HG03097 (cell line): ENCODE measurements at regions not wholly inside any gene's neighbourhood (a gene's known extent, or its start where the extent isn't known, plus 50 kb on each side); places are given as distances from the start of the nearest gene placed in this dataset.
A peak's percentile ranks its signal among the peaks of the same experiment; 100 is the strongest.

Experiments used
- ATAC-seq: cut with Tn5 transposase; IDR thresholded peaks from one replicate; pipeline ENCODE4 v1.9.1; 2021; ENCODE audit not compliant: unreplicated experiment, low FRiP score

DNA sequence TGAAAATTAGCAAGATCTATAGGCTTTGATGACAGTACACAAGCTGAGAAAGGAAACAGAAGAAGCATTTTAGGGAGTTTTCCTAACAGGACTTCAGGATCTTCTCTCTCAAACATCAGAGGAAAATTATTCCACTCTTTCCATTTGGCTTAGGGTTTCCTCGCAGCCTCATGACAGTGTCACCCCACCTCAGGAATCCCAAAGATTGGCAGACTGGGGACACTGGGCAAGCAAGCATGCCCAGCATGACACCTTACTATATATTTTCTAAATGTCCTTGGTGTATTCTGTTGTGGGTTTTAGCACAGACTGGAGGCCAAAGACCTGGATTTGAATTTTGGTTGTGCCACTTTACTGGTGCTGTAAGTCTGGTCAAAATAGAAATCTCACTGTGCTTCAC lies 482.4 kb upstream of the SOX5 start:
- no peak for ATAC-seq

DNA sequence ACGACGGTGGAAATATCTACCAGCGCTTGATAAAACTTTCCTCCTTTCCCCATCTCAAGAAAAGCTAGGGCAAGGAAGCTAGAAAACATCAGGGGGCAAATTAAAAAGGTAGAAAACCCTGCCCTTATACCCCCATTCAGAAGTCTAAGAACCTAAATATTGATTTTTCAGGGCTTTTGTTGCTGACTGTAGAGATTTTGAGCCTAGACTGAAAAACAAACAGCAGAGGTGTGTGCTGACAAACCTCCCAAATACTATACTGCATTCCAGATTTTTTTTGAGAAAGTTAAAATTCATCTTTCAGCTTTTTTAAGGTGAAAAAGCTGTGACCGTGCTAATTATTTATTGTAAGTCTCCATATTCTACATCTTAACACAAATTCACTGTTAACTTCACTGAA lies 478.3 kb upstream of the SOX5 start:
- no peak for ATAC-seq

DNA sequence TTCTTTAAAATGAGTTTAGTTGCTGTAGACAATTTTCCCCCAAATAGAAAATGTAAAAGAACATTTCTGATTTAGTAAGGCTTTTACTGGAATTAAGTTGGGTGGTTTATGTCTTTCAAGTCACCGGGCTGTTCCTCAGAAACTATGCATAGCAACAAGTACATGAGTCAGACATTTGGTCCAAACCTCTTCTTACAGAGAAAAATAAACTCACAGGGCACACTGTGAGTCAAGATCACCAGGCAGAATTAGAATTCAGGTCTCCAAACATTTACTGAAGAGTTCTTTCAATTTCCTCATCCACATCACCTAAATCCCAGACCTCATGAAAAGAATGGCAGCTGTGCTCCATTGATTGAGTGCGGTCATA lies 476.1 kb upstream of the SOX5 start:
- ATAC-seq: no peak

DNA sequence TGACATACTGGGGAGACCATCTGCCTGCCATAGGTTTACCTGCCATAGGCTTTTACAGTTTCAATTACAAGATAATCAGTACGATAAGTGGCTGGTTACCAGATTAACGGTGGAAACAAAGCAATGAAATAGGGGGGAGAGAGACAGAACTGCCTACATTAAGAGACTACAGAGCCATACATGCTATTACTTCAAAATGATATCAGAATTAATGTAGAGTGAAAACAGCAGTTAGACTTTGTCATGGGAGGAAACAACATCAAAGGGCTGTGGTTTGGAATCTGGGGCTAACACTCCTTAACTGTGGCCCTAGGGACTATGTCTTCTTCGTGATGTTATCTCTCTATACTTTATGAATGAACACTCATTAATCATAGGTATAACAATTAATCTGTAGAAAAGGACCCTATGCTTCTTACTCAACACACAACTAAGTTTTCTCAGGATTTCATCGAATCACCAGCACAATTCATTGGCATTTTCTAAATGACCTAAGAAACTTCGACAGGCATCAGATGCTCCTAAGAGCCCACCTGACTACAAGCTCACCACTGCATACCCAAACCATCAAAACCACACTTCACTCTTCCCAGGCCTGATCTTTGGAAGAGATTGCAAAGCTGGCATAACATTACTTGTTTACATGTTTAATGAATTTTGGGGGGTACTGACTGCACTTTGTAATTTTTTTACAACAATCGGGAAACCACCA lies 475.6 kb upstream of the SOX5 start:
- ATAC-seq: no peak

DNA sequence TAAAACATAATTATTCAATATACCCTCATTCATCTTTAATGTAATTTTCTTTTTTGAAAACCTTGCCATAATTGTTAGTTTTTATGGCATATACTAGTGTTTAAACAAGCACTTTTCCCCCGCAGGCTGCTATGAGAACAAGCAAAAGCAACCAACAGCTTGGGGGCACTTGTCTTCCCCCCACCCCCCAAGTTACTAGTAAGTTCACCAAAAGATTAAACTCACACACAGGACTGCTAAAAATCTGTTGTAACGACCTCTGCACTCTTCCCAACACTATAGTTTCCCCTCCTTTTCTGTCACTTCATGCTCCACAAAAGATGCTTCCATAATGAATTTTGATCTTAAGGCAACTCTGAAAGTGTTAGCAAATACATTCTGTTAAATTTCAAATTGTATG lies 474.9 kb upstream of the SOX5 start:
- ATAC-seq: no peak

DNA sequence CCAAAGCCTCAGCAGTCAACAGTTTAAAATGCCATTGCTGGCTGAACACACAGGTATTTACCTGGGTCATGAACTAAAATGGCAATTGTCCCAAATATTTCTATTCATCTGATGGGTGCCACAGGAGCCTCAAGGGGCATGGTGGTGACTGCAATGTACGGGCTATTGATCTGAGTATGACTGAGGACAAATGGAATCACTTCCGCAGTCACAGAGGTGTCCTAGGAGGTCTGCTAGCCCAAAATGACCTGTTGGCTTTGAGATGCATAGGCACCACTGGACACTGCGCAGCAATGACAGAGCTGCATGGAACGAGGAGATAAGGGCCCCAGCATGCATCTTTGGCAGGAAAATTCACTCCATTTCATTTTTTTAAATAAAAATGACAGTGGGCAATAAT lies 474.1 kb upstream of the SOX5 start:
- no peak for ATAC-seq

DNA sequence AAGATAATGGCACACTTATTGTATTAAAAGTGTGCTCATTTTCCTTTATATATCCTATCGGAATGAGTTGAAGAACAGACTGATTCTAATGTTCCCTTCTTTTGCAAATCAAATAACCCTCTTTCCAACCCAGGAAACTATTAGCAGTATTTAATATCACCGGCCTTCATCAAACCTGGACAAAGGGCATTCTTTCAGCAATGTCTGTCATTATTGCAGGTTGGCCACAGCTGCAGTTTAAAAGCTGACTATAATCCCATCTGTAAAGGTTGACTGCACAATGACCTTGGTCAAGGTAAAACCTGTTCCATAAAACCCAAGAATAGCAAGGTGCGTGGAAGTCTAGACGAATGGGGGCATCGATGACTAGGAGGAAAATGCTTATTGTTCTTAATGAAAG lies 472.3 kb upstream of the SOX5 start:
- ATAC-seq: no peak

DNA sequence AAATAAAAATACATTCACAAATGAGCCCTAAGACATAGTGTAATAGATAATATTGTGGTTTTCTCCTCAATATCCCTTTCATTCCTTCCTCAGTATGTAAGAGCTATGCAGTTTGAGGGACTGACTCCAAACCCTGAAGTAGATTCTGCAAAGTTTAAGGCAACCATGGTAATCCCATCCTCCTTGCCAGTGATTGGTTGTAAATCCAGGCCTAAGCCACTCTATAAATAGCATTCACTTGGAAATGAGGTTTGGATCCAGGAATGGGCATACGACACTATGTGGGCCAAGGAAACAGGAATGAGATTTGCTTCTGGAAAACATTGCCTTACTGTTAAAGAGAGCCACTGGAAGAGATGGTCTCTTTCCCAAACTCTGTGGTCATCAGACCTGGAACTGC lies 468.7 kb upstream of the SOX5 start:
- ATAC-seq: no peak

DNA sequence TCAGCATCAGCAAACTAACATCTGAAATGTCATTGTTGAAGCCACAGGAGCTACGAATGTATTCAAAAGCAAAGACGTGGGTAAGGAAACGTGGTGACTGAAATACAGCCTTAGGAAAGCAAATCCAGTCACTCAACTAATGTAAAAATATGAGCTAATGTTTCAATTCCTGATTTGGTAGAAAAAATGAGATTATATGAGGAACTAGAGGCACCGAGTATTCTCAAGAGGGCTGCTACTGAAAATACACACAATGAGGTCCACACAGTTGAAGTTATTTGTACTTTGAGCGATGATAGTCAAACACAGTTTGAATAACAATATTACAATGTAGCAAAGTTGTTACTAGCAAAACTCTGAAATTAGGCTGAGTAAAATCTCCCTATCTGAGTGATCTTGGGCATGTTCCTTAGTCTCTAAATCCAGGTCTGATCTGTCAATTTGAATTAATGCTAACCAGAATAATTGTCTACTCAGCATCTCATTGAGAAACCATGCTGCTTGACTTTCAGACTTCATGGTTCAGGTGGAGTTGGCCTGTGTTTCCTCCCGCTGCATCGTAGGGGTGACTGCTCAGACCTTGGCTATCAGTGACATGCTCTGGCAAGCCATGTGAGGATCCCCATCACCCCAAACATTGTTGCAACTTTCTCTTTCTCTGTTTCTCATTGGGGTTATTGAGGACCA lies 467.1 kb upstream of the SOX5 start:
- ATAC-seq: no peak

DNA sequence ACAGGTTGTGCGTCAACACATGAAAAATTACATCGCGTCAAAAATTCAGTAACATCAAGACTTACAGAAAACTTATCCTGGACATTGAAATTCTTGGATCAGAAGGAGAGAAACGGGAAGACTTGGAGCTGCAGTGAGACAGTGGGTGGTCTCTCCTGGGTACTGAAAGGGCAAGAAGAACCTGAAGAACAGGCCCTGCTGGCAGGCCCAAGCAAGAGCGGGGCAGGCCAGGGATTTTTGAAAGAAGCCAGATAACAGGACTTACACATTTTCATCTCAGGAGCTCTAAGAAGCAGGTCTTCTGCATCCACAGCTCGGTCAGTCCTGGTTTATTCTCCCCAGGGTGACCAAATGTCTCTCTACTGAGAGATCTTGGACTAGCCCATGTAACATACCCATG lies 466.5 kb upstream of the SOX5 start:
- ATAC-seq: no peak

DNA sequence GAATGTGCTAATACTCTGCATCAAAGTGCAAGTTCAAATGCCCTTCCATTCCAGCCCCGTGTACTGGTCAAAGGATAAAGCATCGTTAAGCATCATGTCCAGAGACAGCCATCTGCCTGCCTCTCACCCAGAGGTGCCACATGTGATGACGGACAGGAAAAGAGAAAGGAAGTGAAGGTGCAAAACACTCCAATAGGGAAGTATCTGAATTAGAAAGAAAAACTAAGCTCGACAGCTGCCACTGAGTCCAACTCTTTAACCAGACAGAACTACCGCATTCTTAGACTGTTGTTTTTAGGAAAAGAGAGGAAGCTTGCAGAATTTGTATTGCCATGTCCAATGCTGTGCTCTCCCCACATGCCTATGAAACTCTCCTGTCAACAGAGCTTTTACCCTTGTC lies 465.0 kb upstream of the SOX5 start:
- ATAC-seq: no peak

DNA sequence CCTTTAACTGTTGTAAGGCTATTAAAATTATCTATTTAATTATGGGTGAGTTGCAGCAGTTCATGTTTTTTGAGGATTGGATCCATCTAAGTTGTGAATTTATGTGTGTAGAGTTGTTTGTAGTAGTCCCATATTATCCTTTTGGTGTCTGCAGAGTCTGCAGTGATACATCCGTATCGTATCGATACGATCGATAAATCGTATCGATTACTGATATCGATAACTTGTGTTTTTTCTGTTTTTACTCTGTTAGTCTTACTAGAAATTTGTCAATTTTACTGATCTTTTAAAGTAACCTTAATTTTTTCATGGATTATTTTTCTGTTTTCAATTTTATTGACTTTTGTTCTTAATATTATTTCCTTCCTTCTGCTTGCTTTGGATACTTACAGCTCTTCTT lies 462.5 kb upstream of the SOX5 start:
- ATAC-seq: no peak

DNA sequence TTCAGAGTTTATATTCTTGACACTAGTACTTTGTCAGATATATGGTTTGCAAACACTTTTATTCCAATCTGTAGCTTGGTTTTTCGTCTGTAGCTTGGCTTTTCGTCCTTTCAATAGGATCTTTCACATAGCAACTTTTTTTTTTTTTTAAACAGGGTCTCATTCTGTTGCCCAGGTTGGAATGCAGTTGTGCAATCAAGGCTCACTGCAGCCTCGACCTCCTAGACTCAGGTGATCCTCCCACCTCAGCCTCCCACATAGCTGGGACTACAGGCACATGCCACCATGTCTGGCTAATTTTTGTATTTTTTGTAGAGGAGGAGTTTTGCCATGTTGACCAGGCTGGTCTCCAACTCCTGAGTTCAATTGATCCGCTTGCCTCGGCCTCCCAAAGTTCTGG lies 460.4 kb upstream of the SOX5 start:
- no peak for ATAC-seq

DNA sequence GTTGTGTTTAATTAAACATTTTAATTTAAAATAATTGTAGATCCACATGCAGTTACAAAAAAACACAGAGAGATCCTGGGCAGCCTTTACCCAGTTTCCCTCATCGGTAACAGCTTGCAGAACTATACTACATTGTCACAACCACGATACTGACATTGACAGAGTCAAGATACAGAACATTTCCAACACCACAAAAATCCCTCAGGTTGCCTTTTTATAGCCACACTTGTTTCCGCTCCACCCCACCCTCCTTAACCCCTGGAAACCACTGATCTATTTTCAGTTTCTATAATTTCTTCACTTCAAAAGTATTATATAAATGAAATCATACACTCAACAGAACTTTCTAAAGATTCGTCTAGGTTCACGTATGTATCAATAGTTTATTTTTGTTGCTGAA lies 458.8 kb upstream of the SOX5 start:
- no peak for ATAC-seq

DNA sequence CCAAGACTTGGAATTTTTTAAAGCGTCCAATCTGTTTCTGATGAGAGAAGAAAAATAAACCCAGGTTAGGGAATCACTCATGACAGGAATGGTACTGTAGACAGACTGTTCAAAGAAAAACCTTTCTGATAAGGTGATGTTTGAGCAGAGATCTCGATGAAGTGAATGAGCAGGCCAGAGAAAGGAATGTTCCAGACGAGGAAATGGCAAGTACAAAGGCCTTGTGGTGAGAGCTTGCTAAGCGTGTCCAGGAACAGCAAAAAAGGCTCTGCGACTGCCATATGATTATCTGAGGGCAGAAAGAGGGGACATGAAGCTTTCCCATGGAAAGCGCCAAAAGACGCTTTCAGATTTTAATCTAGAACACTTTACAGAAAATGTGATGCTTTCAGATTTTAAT lies 458.4 kb upstream of the SOX5 start:
- ATAC-seq: no peak

DNA sequence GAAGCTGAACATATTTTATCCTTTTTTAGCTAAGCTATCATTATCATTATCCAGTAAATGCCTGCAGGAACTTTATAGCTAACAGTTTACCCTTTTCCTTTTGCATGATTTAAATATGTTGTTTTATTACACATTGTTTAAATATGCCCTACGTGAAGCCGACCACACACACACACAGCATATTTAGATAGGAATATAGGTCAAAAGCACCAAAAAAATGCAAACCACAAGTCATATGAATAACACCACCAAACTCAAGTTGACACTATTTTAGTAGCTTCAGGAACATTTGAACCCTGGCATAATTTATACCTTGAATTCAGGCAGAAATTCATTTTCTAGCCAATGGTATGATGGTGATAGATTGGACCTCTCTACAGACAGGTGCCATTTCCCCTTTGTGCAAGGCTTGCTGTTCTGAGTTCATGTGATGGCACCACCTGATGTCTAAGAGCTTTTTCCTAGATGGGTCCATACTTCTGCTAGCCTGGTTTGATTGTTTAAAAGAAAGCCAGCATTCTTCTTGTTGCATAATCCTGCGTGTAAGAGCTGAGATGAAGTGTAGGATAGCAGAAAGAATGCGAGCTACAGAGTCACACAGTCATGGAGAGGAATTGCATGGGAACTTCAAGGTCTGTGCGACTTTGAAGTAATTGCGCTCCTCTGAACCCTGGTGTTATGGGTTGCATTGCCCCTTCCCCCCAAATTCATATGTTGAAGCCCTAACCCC lies 454.8 kb upstream of the SOX5 start:
- ATAC-seq: no peak

DNA sequence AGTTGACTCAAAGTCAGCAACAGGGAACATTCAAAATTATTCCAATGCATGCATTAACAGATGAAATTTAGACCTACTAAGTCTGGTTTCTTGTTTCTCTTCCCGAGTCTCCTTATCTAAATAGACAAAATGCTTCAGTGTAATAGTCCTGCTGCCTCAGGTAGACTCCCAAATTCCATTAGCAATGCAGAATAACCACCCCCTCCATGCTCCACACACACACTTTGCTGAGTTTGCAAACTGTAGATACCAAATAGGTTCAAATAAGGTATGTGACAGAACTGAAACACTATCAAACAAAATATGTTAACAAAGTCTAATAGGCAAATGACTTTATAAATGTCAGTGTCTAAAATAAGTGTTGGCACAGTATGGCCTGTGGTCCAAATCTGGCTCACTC lies 451.1 kb upstream of the SOX5 start:
- no peak for ATAC-seq

DNA sequence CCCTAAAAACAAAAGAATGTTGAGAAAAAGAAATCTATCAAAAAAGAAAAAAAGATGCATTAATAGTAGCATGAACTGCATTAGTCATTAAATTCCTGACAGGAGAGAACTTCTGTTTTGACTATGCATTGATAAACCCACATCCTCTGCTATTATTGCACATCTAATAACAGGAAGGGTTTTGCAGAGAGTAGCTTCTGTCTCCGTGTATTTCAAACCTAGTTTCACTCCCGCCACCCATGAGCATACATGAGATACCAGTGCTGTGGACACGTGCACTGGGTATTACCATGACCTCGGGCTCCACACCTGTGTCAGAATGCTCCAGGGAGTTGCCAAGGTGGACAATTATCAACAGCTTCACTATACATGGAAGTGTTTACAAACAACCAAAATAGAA lies 449.1 kb upstream of the SOX5 start:
- peak; percentile 90 for ATAC-seq

DNA sequence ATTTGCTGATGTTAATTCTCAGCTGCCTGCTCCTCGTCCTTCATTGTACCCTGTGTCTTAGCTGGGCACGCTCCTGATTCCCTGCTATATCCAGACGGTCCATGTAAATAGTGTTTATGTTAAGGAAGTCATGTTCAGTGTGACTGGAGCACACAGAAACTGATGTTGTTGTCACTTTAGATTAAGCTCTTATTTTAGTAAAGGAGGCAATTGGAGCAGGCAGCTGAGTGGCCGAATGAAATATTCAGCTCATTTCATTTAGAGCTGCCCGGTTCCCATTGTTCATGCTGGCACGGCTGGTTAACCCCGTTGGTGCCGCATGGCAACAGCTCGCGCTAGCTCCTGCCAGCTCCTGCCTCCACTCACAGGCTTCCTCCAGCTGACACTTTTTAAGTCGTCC lies 446.8 kb upstream of the SOX5 start:
- ATAC-seq: no peak

DNA sequence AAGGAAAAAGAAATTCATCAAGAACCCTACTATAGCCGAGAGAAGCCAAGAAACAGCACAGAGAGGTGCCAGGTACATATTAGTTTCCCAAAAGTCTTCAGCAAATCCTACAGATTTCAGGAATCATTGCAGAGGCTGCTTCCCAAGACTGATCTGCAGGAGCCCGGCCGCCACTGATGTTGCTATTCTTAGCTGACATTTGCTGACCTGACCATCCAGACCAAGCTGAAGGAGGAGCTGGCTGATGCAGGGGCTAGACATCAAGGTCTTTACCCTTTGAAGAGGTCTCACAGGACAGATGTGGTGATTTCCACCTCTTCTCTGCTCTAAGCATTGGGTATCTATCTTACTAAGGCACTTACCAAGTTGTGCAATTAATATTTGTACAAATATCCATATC lies 444.8 kb upstream of the SOX5 start:
- ATAC-seq: no peak

DNA sequence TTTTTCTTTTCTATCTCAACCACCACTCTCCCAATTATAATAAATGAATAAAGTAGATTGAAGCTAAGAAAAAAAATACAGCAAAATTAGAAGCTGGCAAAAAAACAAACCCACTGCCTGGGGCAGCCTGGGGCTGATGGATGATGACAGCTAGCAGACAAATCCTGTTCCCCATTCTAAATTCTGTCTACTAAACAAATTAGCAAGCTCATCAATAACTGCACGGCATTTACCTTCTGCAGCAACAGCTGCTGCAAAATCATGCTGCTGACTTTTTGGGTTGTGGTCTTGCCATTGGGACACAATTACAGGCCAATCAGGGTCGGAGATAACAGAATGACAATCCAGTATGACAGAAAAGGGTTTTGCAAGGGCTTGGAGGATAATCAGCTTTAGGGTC lies 443.6 kb upstream of the SOX5 start:
- ATAC-seq: no peak

DNA sequence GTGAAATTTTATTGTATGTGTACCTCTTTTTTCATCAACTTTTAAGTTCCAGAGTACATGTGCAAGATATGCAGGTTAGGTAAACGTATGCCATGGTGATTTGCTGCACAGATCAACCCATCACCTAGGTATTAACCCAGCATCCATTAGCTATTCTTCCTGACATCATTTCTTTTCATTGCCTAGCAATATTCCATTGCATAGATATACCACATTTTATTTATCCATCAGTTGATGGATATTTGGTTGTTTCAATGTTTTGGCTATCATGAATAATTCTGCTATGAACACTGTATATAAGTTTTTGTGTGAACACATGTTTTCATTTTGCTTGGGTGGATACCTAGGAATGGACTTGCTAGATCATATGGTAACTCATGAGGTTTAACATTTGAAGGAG lies 439.9 kb upstream of the SOX5 start:
- ATAC-seq: no peak
